PC-9 (cell line): ENCODE measurements at regions not wholly inside any gene's neighbourhood (a gene's known extent, or its start where the extent isn't known, plus 50 kb on each side); places are given as distances from the start of the nearest gene placed in this dataset.

Source experiments
- EZH2 ChIP-seq: fragments of 200-600 bp; sonication (generic); IDR thresholded peaks from 2 replicates; pipeline ENCODE4 v1.8.0; 2017; ENCODE audit warnings: antibody characterized with exemption, low read depth
- TF ChIP-seq, protein P1 (sequence below): fragments of 200-600 bp; sonication (generic); conservative IDR thresholded peaks from 2 replicates; pipeline ENCODE4 v1.6.1; 2017; ENCODE audit warnings: mixed run types, antibody characterized with exemption, mild to moderate bottlenecking, moderate library complexity

DNA sequence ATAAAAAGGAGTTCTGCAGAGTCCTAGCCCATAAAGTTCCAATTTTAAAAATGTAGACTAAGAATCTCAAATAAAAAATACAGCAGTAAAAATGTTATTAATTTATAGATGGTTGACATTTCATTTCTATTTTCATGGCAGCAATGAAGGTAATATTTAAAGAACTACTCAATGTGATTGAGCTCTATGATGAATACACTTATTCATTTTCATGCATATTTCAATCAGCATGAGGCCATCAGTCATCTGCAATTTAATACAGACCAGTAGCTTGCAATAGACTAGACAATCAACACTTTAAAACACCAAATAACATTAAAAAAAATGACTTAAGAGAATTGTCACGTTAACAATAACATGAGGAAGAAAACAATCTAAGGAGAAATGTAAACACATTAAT is 1295.8 kb upstream of the ALCAM start:
- TF ChIP-seq, protein P1, sequence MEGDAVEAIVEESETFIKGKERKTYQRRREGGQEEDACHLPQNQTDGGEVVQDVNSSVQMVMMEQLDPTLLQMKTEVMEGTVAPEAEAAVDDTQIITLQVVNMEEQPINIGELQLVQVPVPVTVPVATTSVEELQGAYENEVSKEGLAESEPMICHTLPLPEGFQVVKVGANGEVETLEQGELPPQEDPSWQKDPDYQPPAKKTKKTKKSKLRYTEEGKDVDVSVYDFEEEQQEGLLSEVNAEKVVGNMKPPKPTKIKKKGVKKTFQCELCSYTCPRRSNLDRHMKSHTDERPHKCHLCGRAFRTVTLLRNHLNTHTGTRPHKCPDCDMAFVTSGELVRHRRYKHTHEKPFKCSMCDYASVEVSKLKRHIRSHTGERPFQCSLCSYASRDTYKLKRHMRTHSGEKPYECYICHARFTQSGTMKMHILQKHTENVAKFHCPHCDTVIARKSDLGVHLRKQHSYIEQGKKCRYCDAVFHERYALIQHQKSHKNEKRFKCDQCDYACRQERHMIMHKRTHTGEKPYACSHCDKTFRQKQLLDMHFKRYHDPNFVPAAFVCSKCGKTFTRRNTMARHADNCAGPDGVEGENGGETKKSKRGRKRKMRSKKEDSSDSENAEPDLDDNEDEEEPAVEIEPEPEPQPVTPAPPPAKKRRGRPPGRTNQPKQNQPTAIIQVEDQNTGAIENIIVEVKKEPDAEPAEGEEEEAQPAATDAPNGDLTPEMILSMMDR, result no peak
- TF ChIP-seq EZH2, result no peak
